ENCODE measurements at regions not wholly inside any gene's neighbourhood (a gene's known extent, or its start where the extent isn't known, plus 50 kb on each side); places are given as distances from the start of the nearest gene placed in this dataset.
"Not testable (repeated sequence)": the region's sequence is repeated elsewhere in the genome, so short reads cannot be mapped to it uniquely, and the experiment has no call there.

DNA sequence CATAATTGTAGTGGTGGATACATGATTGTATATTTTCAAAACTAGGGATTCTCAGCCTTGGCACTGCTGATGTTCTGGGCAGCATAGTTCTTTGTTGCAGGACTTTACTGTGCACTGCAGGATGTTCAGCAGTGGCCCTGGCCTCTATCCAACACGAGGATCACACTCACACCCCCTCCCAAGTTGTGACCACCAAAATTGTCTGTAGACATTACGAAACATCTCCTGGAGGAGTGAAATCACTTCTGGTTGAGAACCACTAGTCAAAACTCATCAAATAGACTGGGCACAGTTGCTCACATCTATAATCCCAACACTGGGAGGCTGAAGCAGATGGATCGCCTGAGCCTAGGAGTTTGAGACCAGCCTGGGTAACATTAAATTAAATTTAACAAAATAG, 123.1 kb upstream of the CDYL start:
- DNase-seq, result no peak

GRCh38 chr6:4651831-4652467, 124.3 kb upstream of the CDYL start:
- no peak for DNase-seq

DNA sequence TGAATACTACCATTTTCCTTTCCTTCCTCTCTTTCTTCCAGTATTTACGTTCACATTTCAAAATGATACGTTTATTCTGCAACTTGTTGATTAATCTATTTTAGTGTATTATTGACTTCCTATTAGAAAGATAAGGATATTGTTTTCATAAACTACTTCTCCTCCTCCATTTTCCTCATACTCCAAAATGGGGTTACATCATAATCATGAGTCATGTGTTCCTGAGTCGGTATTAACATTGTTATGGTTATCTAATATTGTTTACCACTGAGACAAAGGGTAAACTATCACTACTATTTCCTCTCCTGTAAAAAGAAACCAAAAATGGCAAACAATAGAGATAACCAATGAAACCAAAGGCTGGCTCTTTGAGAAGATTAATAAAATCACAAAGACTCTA, 126.5 kb upstream of the CDYL start:
- DNase-seq, result no peak

DNA sequence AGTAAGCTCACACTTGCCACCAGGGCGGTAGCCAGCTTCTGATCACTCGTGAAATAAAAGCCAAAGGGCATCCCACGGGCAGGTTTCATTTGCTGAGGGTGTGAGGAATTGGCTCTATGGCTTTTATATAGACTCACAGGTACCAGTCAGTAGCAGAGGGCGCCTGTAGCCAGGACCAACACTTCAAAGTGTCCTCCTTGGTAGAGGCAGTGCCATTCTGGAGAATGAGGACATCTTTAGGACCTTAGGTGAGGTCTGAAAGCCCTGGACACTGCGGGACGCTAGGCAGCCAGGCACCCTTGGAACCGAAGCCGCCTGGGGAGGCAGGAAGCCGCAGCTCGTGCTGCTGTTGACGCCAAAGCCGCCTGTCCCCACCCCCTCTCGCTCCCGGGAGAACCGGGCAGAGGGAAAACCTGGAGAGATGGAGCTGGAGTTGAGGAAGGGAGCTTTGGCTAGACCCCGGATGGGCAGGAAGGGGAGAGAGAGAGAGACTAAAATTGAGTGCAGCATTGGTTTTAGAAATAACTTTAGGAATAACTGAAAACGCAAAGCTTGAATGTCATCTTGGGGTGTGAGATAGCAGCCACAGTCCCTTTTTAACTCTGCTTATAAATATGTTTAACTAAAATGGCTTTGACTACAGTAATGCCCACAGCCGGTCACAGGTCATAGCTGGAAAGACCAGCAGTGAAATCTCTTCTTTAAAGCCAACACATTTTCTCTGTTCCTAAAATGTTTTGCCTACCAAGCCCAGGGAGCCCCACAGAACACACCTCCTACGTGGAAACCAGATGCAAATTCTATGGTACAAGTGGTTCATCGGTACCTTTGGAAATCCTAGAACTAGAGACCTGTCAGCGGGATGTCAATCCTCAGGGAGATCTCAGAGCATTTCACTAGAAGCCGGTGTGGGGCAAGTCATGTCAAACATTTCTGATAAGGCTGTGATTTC, 128.5 kb upstream of the CDYL start:
- DNase-seq, result no peak

DNA sequence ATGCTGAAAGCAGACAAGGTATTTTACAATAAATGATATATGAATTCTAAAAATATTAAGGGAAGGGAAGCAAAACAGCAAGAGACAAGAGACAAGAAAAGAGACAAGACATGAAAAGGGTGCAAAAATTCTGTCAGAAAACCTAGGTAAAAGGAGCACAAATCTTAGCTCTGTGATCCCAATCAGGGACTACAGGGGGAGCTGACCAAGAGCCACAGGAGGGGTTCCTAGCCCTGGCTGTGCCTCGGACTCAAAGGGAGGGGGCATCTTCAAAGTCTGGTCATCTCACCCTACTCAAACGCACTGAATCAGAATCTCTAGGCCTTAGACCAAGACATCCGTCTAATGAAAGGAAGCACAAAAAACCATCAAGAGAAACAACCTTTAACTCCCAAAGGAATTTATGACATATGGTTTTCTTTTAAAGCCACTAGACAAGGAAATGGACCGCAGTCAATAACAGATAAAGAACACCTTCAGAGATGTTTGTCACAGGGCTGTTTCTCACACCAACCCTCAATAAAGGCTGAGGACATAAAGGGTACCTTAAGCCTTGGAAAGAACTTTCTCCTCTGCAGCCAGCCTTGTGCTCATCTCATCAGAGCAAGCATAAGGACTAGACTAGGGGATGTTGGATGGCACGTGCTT, 130.4 kb upstream of the CDYL start:
- DNase-seq, result no peak

DNA sequence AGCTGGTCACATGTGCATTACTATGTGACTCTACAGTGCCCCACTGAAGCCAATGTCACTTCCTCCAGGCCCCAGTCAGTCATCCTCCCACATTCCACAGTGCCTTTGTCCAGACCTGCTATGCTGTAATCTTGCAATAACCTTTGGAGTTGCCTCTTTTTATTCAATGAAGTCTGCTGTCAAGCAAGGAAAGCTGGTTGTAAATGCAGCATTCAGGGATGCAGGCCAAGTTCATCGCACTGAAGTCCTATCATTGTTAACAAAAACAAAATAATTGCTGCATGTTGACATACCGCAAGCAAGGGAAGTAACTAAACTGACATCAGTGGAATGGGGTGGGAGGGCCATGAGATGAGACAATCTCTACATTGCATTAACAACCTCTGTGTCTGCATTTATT, 131.2 kb upstream of the CDYL start:
- DNase-seq, result no peak

DNA sequence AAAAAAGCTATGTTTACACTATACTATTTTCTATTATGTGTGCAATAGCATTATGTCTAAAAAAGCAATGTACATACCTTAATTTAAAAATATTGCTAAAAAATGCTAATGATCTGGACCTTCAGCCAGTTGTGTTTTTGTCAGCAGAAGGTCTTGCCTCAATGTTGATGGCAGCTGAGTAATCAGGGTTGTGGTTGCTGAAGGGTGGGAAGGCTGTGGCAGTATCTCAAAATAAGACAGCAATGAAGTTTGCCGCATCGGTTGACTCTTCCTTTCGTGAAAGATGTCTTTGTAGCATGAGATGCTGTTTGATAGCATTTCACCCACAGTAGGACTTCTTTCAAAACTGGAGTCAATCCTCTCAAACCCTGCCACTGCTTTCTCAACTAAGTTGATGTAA, 134.7 kb upstream of the CDYL start:
- DNase-seq, result no peak

- DNase-seq, result no peak
These were observed 136.1 kb upstream of the CDYL start for GRCh38 chr6:4640139-4640538.

GRCh38 chr6:4638641-4639040, 137.6 kb upstream of the CDYL start:
- DNase-seq, result no peak

DNA sequence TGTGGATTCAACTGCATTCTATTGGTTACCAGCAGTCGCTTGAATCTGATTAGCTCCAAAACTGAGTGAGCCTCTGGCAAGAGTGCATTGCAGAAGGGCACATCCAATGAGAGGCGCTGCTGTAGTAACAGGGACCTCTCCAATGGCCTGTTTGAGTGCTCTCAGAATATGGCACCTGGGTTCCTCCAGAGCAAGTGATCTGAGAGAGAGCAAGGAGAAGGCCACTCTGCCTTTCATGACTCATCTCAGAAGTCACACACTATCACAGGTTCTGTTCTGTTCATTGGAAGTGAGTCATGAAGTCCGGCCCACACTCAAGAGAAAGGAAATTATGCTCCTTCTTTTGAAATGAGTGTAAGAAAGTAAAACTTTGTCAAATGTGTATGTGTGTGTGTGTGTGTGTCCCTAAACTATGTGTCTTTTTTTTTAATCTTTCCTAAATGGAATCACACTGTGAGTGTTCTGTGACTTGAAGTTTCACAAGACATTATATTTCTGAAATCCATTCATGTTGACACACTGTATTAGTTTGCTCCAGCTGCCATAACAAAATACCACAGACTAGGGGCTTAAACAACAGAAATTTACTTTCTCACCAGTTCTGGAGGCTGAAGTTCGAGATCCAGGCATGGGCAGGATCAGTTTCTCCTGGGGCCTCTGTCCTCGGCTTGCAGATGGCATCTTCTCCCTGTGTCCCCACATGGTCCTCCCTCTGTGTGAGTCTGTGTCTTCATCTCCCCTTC, 138.3 kb upstream of the CDYL start:
- no peak for DNase-seq

DNA sequence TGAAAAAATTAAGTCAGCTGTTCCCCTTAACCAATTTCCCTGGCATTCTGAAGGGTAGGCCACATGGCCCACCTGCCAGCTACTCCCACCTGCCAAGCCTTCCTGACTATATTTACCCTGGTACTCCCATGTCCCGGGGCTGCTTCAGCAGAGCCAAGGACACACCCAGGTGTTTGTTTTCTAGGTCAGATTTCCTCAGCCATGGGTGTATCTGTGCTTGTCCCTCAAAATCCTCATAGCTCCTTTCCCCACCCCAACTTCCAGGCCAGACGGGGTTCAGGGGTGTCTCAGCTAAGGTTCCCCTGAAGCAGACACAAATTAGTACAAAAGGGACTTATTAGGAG, 139.4 kb upstream of the CDYL start:
- no peak for DNase-seq

- DNase-seq, result no peak
These were observed 139.9 kb upstream of the CDYL start for GRCh38 chr6:4636191-4636880.

DNA sequence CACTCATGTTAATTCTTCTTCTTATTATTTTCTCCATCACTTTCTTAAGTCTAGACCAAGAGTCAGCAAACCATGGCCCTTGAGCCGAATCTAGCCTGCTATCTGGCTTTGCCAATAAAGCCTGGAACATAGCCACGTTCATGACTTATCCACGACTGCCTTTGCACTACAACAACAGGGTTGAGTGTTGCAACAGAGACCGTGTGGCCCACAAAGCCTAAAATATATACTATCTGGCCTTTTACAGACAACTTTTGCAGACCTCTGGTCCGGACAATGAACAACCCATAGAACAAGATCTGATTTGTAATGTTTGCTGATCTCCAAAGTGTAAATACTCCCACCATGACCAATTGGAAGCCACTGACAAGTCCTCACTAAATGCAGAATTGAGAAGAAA, 140.5 kb upstream of the CDYL start:
- DNase-seq, result no peak

DNA sequence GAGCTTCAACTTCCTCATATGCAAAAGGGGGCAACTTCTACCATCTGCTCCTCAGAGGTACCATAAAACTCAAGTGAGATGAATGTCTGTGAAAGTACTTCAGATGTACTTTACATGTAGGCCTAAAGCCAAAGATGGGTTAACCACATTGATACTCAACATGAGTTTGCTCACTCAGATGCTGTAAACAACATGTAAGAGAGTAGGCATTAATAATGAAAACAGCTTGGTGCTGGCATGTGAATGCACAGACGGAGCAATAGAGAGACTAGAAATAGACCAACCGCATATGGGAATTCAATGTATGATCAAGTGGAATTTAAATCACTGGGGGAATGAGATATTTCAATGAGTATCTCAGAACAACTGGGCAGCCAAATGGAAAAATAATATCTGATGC, 143.8 kb upstream of the CDYL start:
- DNase-seq, result no peak

DNA sequence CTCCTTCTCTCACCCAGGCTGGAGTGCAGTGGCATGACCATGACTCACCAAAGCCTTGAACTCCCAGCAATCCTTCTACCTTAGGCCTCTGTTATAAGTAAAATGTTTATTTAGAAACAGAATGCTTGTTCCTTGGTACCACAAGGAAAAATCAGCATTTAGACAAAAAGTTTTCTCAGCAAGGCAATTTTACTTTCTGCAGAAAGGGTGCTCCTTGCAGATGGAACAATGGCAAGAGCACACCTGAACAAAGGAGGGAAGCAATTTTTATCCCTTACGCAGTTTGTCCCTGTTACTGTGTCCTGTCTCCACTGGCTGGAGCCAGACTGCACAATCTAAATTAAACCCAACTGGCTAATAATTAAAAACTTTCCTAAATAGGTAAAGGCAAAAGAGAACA, 146.4 kb upstream of the CDYL start:
- not testable (repeated sequence) for DNase-seq

DNA sequence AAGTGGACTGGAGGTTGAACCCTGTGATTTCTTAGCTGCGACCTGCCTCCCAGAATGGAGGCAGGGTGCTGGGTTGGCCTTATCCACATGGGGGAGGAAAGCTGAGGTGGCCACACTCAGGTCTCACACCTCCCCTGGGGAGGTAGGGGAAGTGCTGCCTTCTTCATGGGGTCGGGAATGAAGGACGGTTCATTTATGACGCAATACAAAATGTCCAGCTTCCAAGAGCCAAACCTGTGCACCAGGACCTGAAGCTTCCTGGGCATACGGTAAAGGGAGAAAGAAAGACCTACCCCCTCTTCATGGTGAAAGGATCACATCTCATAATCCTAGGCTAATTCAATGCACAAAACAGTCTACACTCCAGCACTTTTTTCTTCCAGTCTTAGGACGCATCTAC, 150.6 kb upstream of the CDYL start:
- DNase-seq, result no peak

DNA sequence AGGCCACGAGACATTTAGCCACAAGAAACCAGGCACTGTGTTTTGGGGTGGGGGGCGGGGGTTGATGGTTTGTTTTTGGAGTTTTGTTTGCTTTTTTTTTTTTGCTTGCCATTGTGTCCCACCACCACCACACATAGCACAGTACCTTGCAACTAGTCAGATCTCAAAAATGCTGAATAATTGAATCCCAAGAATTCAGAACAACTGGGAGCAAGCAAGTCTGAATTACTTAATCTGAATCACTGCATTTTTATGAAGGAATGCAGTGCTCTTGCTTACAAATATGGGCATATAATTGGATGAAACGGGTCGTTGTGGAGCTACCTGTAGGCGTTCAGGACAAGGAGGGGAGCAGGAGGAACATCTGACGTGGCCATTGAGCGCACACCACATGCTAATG, 151.5 kb upstream of the CDYL start:
- no peak for DNase-seq

DNA sequence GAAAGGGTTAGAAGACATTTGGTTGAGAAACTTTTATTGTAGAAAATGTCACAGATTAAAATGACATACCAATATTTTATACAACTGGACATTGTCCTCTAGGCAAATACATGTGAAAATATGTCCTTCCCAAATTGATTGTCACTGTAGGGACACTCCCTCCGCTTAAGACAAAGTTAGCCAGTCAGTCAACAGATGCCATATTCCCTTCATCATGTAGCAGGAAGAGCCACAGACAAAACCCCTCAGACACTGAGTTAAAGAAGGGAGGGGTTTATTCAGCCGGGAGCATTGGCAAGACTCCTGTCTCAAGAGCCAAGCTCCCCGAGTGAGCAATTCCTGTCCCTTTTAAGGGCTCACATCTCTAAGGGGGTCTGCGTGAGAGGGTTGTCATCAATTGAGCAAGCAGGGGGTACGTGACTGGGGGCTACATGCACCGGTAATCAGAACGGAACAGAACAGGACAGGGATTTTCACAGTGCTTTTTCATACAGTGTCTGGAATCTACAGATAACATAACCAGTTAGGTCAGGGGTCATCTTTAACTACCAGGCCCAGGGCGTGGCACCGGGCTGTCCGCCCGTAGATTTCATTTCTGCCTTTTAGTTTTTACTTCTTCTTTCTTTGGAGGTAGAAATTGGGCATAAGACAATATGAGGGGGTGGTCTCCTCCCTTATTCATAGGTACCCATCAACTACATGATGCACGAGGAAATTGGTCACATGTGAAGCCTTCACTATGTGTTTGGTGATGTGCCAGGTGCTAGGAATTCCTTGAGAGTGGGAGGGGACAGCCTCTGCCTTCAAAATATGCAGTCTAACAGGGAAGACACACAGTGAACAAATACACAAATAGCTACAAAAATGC, 155.7 kb upstream of the CDYL start:
- DNase-seq, result no peak

- DNase-seq, result no peak
These were observed 159.9 kb upstream of the CDYL start for GRCh38 chr6:4616311-4616710.

- no peak for DNase-seq
These were observed 160.3 kb upstream of the CDYL start for GRCh38 chr6:4615891-4616290.

DNA sequence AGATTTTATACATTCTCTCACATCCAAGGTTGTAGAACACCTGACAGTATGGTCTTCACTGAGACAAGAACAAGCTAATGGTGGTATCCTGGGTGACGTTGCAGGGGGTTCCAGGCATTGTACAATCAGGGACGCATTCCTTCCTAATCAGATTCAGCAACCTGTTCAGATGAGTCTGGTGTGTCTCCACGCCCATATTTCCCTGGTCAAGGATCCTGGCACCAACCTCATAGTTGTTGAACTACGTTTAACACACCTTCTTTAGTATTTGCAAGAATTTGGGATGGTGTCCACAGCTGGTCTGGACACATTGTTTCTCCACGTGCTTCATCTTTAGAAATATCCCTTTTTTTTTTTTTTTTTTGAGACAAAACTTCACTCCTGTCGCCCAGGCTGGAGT, 161.0 kb upstream of the CDYL start:
- no peak for DNase-seq

- DNase-seq, result no peak
These were observed 161.6 kb upstream of the CDYL start for GRCh38 chr6:4614637-4615036.

All from GF-D8 (cell line).